Activated T-cell treated with anti-CD3 and anti-CD28 coated beads for 4 hours (primary cell): ENCODE measurements at regions not wholly inside any gene's neighbourhood (a gene's known extent, or its start where the extent isn't known, plus 50 kb on each side); places are given as distances from the start of the nearest gene placed in this dataset.
"Not testable (repeated sequence)": the region's sequence is repeated elsewhere in the genome, so short reads cannot be mapped to it uniquely, and the experiment has no call there.

Experiments used
- DNase-seq: peaks from one replicate; pipeline ENCODE4 v3.0.0-alpha.2; 2020

- no peak for DNase-seq
These were observed 240.5 kb downstream of the ENC1 start for GRCh38 chr5:74400067-74400466.

DNA sequence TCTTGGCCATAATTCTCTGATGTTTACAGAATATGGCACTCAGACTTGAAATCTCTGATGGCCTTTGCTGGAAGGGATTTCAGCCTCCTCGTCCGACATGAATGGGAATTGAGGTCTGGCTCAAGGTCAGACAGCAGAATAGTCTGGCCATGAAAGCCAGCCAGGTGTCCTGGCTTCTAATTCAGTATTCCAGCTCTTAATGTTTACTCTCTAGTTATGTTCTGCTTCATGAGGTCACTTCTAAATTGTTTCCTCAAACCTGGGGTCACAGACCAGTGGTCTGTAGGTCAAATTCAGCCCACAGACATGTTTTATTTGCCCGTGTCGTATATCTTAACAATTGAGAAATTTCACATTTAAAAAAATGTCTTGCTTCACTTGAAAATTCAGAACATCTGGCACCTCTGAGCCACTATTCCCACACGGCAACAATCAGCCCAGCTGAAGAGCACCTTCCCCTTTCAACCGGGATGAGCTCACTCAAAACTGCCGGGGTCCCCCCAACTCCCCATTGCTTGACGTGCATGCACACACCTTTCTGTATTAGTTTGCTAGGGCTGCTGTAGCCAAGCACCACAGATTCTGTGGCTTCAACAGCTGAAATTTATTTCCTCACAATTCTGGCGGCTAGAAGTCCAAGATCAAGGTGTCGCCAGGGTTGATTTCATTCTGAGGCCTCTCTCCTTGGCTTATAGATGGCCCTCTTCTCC, 243.5 kb downstream of the ENC1 start:
- DNase-seq: no peak

DNA sequence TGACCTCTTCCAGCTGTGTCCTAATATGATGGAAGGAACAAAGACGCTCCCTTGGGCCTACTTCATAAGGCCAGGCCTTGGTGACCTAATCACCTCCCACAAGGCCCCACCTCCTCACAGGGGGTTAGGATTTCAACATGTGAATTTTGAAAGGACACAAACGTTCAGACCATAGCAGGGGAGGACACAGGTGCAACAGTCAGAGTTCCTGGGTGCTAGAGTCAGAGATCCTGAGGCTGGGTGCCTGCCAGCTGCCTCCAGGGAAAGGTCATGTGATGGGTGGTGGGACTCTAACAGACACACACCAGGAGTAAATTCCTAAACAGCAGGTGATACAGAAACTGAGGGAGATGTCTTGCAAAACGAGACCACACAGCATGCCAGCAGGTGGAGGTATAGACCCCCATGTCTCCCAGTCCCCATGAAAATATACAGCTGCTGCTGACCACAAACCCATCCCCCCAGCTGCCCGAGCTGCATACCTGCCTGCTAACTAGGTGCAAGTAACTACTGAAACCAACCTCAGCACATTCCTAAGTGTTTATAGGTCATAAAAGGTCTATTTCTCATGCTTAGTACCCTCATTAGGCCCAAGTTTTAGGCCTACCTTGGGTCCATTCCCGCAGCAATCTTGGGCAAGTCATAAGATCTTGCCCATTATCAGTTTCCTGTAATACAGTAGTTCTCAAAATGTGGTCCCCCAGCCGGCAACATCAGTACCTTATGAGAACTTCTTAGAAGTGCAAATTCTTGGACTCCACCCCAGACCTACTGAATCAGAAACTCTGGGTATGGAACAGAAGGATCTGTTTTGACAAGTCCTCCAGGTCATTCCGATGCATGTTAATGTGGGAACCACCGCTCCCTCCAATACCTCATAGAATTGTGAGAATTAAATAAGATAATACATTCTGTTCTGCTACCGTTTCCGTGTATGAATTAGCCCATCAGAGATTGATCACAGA, 245.3 kb downstream of the ENC1 start:
- DNase-seq: no peak

- no peak for DNase-seq
These were observed 246.0 kb downstream of the ENC1 start for GRCh38 chr5:74394528-74394915.

DNA sequence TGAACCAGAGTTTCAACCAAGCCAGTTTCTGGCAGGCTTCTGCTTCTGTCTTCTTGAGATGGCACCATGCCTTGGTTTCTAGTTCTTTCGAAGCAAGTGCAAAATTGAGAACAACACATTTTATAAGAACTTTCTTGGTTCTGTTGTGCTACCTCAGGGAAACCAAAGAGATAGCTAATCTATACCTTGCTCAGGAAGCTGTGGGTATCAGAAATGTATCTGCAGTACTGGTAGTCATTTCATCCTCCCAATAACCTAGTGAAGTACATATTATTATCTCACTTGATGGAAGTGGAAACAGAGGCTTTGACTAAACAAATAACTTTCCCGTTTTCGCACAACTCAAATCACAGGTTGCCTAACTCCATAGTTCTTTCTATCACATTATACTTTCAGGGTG, 246.6 kb downstream of the ENC1 start:
- no peak for DNase-seq

DNA sequence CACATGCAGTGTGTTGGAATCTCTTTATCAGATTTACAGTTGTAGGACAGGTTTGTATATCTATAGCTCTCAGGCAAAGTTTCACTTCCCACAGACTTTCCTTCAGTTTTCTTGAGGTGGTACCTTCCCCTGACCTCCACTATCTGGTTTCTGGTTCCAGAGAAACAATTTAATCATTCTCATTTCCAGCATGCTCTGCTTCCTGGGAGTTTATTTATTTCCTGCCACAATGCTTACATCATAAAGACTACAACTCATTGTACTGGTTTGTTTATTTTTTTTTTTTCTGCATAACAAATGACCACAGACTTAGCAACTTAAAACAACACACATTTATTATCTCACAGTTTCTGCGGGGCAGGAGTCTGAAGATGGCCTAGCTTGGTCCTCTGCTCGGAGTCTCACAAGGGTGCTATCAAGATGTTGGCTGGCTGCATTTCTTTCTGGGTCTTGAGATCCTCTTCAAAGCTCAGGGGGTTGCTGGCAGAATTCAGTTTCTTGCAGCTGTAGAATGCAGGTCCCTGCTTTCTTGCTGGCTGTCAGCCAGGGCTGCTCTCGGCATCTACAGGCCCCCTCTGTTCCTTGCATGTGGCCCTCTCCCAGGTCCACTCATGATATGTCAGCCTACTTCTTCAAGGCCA, 247.7 kb downstream of the ENC1 start:
- DNase-seq: no peak

- no peak for DNase-seq
These were observed 249.1 kb downstream of the ENC1 start for GRCh38 chr5:74391410-74391809.

- no peak for DNase-seq
These were observed 249.7 kb downstream of the ENC1 start for GRCh38 chr5:74390822-74391221.

DNA sequence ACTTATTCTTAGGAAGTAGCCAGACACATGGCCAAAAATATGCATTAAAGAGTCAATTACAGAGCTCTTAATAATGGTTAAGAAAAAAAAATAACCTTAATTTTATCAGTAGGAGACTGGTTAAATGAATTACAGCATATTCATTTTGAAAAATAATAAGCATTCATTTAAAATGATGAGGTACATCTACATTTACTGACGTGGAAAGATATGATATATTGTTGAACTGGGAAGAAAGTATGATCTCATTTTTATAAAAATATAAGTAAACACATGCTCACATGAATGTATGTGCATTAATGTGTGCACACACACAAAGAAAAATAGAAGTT, 250.3 kb downstream of the ENC1 start:
- DNase-seq: no peak

DNA sequence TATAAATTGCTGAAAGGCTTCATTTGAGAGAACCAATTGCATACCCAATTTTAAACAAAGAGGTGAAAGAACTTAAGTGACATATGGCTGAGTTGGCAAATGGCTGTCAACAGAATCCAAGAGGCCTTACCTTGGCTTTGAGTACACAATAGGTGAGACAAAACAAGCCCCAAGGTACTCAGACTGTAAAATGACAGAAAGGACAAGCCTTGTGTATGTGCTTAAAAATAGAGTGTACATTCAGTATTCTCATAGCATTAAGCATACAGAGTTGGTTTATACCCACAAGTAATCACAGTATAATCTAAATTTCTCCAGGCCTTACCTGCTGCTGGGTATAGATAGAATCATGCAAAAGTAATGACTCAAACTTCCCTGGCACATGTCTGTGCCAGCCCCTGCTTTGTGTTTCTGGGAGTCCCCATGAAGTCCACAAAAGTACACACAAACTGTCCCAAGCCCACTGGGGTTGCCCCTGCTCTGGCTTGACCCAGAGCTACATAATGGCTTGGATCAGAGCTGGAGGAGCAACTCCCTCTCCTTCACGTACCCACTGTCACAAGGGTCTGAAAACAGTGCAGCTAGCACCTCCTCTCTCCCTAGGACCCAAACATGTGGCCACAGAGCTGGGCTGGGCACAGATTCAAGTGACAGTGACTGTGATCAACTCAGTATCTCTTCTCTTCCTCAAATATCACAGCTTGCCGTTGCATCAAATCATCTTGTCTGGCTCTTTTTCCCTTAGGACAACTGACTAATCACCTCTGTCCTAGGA, 250.8 kb downstream of the ENC1 start:
- DNase-seq: no peak

DNA sequence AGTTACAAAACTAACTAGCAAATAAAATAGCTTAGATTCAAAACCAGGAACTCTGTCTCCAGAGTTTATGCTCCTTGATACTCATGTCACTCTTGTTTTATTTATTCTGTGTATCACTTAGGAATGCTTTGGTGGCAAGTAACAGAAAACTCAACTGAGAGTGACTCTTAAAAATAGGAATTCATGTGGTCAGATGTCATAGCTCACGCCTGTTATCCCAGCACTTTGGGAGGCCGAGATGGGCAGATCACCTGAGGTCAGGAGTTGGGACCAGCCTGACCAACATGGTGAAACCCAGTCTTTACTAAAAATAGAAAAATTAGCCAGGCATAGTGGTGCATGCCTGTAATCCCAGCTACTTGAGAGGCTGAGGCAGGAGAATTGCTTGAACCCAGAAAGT, 252.1 kb downstream of the ENC1 start:
- DNase-seq: not testable (repeated sequence)

DNA sequence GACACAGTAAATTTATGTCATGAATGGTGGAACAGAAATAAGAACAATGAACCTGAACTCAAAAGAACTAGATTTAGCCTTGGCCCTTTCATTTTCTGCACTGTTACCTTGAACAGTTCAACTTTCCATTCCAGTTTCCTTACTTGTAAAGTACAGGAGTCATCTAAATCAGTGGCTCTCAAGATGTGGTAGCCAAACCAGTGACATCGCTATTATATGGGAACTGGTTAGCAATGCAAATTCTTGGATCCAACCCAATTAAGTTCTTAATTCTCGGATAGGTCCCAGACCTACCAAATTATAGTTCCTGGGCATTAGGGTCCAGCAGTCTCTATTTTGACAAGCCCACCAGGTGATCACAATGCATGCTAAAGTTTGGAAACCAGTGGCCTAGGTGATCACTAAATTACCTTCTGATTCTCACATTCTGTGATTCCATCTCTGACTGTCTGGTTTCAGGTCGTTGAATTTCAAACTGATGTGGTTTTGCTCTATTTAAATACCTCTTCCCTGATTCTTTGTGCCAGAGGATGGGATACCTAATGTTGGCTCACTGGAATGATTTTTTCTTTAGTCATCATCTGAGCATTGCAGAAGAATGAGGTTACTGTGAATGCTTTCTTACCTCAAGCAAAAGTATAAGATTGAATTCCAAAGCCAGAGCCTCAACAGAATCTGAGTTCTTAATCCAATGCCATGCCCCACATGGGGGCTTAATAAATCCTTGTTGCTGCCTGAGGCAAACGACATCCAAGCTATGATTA, 253.8 kb downstream of the ENC1 start:
- DNase-seq: no peak

DNA sequence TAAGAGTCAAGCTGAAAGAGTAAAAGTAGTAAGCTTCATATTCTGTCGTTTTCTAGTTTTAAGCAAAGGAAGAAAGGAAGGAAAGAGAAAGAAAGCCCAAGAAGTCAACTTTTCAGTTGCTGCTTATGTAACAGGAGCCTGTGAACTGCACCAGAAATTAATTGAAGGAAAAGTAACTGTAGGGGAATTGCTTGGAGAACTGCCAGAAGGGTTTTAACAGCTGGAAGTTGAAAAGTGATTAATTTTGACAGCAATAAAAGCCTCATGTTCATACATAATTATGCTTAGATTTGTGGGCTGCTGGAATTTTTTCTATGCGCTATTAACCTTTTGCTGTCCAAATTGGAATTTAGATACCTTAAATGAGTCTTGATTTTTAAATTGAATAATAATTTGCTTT, 255.7 kb downstream of the ENC1 start:
- no peak for DNase-seq

DNA sequence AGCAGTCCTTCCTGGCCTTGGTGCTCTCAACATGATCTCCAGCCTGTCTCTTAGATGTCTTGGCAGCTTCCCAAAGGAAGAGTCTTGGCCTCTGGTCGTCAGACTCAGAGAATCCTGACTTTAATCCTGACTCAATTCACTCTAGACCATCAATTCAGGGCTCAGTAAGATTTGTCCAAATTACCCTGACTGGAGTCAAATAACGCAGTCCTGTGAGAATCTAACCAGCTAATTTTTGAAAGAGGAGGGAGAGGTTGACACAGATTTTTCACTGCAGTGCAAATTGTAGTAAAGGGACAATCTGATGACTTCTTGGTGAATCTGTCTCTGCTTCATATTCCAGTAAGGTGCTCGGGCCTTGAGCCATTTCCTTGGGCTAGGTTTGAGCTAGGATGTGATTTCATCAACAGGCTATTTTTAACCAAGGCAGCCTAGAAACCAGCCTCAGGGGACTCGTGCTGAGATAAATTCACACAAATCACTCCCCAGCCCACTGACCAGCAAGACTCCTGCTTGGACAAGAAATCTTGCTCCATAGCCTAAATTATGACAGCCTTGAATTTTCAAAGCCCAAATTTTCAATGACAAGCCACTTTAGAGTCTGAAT, 257.4 kb downstream of the ENC1 start:
- no peak for DNase-seq

- DNase-seq: no peak
These were observed 258.2 kb downstream of the ENC1 start for GRCh38 chr5:74382123-74382855.

GRCh38 chr5:74380193-74380592, 260.3 kb downstream of the ENC1 start:
- no peak for DNase-seq

GRCh38 chr5:74378464-74378863, 262.1 kb downstream of the ENC1 start:
- DNase-seq: no peak

DNA sequence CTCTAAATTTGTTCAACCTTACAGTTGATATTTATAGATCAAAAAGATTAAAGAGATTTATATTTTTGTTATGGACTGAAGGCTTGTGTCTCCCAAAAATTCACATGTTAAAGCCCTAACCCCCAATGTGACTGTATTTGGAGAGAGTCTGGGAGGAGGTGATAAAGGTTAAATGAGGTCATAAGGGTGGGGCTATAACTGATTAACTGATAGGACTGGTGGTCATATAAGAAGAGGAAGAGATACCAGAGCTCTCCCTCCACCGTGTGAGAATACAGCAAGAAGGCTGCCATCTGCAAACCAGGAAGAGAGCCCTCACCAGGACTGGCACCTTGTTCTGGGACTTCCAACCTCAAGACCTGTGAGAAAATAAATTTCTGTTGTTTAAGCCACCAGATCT, 264.3 kb downstream of the ENC1 start:
- no peak for DNase-seq

DNA sequence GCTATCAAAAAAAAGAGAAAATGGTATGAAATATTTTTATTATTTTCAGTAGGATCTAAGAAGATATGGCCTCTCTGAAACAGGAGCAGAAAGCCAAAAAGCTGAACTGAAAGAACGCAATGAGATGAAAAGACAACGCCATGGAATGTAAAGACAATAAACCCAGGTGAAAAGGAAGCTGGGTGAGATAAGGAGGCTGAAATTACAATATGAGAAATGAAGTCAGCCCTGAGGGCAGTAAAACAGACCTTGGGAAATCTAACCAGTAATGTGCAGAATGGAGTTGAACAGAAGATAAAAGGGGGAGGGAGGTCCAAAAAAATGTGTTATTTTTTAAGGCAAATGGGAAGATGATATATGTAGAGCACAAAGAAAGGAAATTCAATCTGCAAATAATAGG, 265.3 kb downstream of the ENC1 start:
- DNase-seq: no peak

- DNase-seq: no peak
These were observed 265.9 kb downstream of the ENC1 start for GRCh38 chr5:74374656-74375055.

DNA sequence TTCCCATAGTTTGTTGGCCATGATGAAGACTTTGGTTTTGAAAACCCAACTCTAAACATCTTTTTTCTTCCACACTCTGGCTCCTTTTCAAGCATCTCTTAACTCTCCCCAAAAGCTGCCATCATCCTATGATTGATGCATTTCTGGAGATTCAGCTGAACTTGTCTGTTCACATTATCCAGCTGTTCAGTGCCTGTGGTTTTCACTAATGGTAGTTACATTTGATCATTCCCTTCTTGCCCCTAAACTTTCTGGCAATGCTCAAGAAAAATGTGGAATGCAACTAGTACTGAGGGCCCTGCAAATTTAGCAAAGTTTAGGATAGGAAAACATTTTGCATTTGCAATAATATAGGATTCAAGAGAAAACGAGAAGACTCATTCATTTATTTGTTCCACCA, 267.5 kb downstream of the ENC1 start:
- no peak for DNase-seq
